ENCODE measurements at regions not wholly inside any gene's neighbourhood (a gene's known extent, or its start where the extent isn't known, plus 50 kb on each side); places are given as distances from the start of the nearest gene placed in this dataset.

GRCh38 chr6:120141601-120142000, 792.0 kb upstream of the MAN1A1 start:
- TF ChIP-seq ZNF510 (tag by site-specific recombination; IDR thresholded peaks at IDR 0.05; ENCODE audit: insufficient replicate concordance) (no peak), GLI4 (tag by site-specific recombination; IDR thresholded peaks at IDR 0.05) (no peak), FEZF1 (tag by site-specific recombination; IDR thresholded peaks at IDR 0.05) (no peak), ZBTB7A (tag by site-specific recombination; IDR thresholded peaks at IDR 0.05; ENCODE audit: low read depth) (no peak), ZNF174 (tag by site-specific recombination; IDR thresholded peaks at IDR 0.05) (no peak), YY2 (tag by site-specific recombination; IDR thresholded peaks at IDR 0.05) (no peak), KLF16 (tag by site-specific recombination; IDR thresholded peaks at IDR 0.05) (no peak), ZNF530 (tag by site-specific recombination; IDR thresholded peaks at IDR 0.05; ENCODE audit: low read depth) (no peak), MYNN (tag by site-specific recombination; IDR thresholded peaks at IDR 0.05; ENCODE audit: borderline replicate concordance) (no peak), OSR2 (tag by site-specific recombination; IDR thresholded peaks at IDR 0.05) (no peak), ZNF610 (tag by site-specific recombination; IDR thresholded peaks at IDR 0.05; ENCODE audit: borderline replicate concordance) (no peak), ZNF768 (tag by site-specific recombination; IDR thresholded peaks at IDR 0.05) (no peak)
- TF ChIP-seq, protein P1, sequence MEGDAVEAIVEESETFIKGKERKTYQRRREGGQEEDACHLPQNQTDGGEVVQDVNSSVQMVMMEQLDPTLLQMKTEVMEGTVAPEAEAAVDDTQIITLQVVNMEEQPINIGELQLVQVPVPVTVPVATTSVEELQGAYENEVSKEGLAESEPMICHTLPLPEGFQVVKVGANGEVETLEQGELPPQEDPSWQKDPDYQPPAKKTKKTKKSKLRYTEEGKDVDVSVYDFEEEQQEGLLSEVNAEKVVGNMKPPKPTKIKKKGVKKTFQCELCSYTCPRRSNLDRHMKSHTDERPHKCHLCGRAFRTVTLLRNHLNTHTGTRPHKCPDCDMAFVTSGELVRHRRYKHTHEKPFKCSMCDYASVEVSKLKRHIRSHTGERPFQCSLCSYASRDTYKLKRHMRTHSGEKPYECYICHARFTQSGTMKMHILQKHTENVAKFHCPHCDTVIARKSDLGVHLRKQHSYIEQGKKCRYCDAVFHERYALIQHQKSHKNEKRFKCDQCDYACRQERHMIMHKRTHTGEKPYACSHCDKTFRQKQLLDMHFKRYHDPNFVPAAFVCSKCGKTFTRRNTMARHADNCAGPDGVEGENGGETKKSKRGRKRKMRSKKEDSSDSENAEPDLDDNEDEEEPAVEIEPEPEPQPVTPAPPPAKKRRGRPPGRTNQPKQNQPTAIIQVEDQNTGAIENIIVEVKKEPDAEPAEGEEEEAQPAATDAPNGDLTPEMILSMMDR (tag by site-specific recombination; IDR thresholded peaks at IDR 0.05) = no peak
- TF ChIP-seq, protein P2, sequence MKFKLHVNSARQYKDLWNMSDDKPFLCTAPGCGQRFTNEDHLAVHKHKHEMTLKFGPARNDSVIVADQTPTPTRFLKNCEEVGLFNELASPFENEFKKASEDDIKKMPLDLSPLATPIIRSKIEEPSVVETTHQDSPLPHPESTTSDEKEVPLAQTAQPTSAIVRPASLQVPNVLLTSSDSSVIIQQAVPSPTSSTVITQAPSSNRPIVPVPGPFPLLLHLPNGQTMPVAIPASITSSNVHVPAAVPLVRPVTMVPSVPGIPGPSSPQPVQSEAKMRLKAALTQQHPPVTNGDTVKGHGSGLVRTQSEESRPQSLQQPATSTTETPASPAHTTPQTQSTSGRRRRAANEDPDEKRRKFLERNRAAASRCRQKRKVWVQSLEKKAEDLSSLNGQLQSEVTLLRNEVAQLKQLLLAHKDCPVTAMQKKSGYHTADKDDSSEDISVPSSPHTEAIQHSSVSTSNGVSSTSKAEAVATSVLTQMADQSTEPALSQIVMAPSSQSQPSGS (tag by site-specific recombination; IDR thresholded peaks at IDR 0.05; ENCODE audit: low read depth) = no peak

Data from HEK293 (cell line).